ENCODE measurements at regions not wholly inside any gene's neighbourhood (a gene's known extent, or its start where the extent isn't known, plus 50 kb on each side); places are given as distances from the start of the nearest gene placed in this dataset.

DNA sequence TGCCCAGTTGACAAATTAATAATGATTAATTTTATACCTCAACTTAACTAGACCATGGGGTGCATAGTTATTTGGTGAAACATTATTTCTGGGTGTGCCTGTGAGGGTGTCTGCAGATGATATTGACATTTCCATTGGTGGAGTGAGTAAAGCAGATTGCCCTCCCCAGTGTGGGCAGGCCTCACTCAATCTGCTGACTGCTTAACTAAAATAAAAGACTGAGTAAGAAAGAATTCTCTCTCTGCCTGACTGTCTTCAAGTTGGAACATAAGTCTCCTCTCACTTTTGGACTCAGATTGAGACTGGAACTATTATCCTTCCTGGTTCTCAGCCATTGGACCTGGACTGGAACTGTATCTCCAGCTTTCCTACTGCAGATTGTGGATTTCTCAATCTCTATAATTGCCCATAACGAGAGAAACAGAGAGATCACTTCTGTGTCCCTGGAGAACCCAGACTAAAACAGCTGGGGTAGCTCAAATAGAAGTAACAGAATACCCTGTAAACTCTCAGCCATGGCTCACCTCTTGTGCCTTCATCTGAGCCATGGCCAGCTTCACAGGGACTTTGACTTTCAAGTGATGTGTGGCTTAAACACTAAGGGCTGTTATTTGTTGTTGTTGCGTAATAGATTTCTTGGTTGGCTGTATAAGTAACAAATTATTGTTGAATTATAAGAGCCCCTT is 575.3 kb upstream of the RAB6C start:
- TF ChIP-seq, protein P1, sequence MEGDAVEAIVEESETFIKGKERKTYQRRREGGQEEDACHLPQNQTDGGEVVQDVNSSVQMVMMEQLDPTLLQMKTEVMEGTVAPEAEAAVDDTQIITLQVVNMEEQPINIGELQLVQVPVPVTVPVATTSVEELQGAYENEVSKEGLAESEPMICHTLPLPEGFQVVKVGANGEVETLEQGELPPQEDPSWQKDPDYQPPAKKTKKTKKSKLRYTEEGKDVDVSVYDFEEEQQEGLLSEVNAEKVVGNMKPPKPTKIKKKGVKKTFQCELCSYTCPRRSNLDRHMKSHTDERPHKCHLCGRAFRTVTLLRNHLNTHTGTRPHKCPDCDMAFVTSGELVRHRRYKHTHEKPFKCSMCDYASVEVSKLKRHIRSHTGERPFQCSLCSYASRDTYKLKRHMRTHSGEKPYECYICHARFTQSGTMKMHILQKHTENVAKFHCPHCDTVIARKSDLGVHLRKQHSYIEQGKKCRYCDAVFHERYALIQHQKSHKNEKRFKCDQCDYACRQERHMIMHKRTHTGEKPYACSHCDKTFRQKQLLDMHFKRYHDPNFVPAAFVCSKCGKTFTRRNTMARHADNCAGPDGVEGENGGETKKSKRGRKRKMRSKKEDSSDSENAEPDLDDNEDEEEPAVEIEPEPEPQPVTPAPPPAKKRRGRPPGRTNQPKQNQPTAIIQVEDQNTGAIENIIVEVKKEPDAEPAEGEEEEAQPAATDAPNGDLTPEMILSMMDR (conservative IDR thresholded peaks at IDR 0.05 in 1 of 2, IDR thresholded peaks at IDR 0.05 in 1 of 2; ENCODE audit: low read depth in 1 of 2, low read length in 2 of 2): no peak
- no peak for TF ChIP-seq EZH2 (IDR thresholded peaks at IDR 0.05; ENCODE audit: low read length, missing control alignments)
